HCT116 (cell line): ENCODE measurements at regions not wholly inside any gene's neighbourhood (a gene's known extent, or its start where the extent isn't known, plus 50 kb on each side); places are given as distances from the start of the nearest gene placed in this dataset.

Source experiments
- ATAC-seq: fragments of 200-7000 bp; cut with Tn5 transposase; 2 replicates; pipeline ENCODE4 v1.9.1; 2020; ENCODE audit warnings: mild to moderate bottlenecking, moderate library complexity
- BruUV-seq: library from RNA; stranded (reverse); fragments of 400-500 nt; replicated peaks from 2 replicates; lab custom pipeline; 2021; lab: Mats Ljungman, UMichigan
- CTCF ChIA-PET: fragments of 300-600 bp; sonication (Branson Sonifier 250); formaldehyde crosslinking; loops from one replicate; lab custom pipeline; 2021; ENCODE audit warnings: antibody characterized with exemption; lab: Charles Lee
- POLR2A ChIA-PET: fragments of 300-600, 350-600 bp; sonication (Branson Sonifier 250); formaldehyde crosslinking; loops from one replicate; lab custom pipeline; 2021; ENCODE audit warnings: antibody characterized with exemption; lab: Charles Lee
- RAD21 ChIA-PET, 2 experiments: fragments of 300-600 bp; sonication (Branson Sonifier 250); formaldehyde crosslinking; loops; one replicate each; lab custom pipeline; 2023; ENCODE audit warnings: low total read pairs in 2 of 2; ENCODE audit not compliant: uncharacterized antibody in 2 of 2, unreplicated experiment in 2 of 2, low non-redundant PET in 1 of 2; lab: Charles Lee
- DNase-seq: peaks from one replicate; pipeline ENCODE4 v3.0.0-alpha.2; 2010; ENCODE audit warnings: low read depth, low spot score
- H2AFZ ChIP-seq: fragments of 200-600 bp; shearing (Covaris generic), sonication (generic); 2 replicates; pipeline ENCODE4 v1.6.1; 2017; ENCODE audit warnings: low read depth, mixed run types, mixed read lengths, antibody characterized with exemption, low read length; ENCODE audit not compliant: poor library complexity, severe bottlenecking
- H3K27ac ChIP-seq: 2 replicates; pipeline ENCODE4 v1.5.1; 2012; ENCODE audit warnings: low read depth, low read length
- H3K27me3 ChIP-seq: fragments of 200-600 bp; sonication (generic); 2 replicates; pipeline ENCODE4 v1.6.1; 2016; ENCODE audit warnings: mixed run types, low read length, mixed read lengths; ENCODE audit not compliant: insufficient read depth
- H3K36me3 ChIP-seq, 2 experiments: fragments of 200-500 bp in 1 of 2; fragments of 200-600 bp in 1 of 2; sonication (Bioruptor generic) in 1 of 2; sonication (generic) in 1 of 2; 2 replicates each; pipeline versions ENCODE4 v1.5.1 to v1.6.1; 2014 to 2016; ENCODE audit warnings: low read length in 2 of 2, inconsistent platforms in 1 of 2, mixed read lengths in 1 of 2, mixed run types in 1 of 2; ENCODE audit not compliant: insufficient read depth in 2 of 2, control insufficient read depth in 1 of 2
- H3K4me1 ChIP-seq, 2 experiments: fragments of 200-600 bp in 1 of 2; sonication (generic) in 1 of 2; 2 replicates each; pipeline versions ENCODE4 v1.5.1 to v1.6.1; 2012 to 2017; ENCODE audit warnings: low read length in 2 of 2, inconsistent platforms in 1 of 2, mild to moderate bottlenecking in 1 of 2, mixed read lengths in 1 of 2, mixed run types in 1 of 2, moderate library complexity in 1 of 2; ENCODE audit not compliant: insufficient read depth in 2 of 2, control insufficient read depth in 1 of 2
- H3K4me2 ChIP-seq: fragments of 200-600 bp; sonication (generic); 2 replicates; pipeline ENCODE4 v1.6.1; 2017; ENCODE audit warnings: mixed run types, low read length, mixed read lengths
- H3K4me3 ChIP-seq, 2 experiments: fragments of 200-600 bp in 1 of 2; sonication (generic) in 1 of 2; replicated peaks in 1 of 2; 2 replicates each; pipeline ENCODE4 v1.5.1; 2011 to 2016; ENCODE audit warnings: low read length in 2 of 2, control low read depth in 1 of 2, low read depth in 1 of 2, mild to moderate bottlenecking in 1 of 2, mixed read lengths in 1 of 2, mixed run types in 1 of 2
- H3K79me2 ChIP-seq: fragments of 200-600 bp; sonication (generic); 2 replicates; pipeline ENCODE4 v1.6.1; 2017; ENCODE audit warnings: mild to moderate bottlenecking, mixed run types, low read length, moderate library complexity, mixed read lengths; ENCODE audit not compliant: insufficient read depth
- H3K9ac ChIP-seq: fragments of 200-600 bp; sonication (generic); 2 replicates; pipeline ENCODE4 v1.6.1; 2016; ENCODE audit warnings: low read length, mixed read lengths
- H3K9me2 ChIP-seq: fragments of 200-600 bp; sonication (generic), shearing (Covaris generic); 2 replicates; pipeline ENCODE4 v1.6.1; 2017; ENCODE audit warnings: mixed run types, mild to moderate bottlenecking, moderate library complexity; ENCODE audit not compliant: insufficient read depth
- H3K9me3 ChIP-seq, 2 experiments: fragments of 200-500 bp in 1 of 2; fragments of 200-600 bp in 1 of 2; sonication (Bioruptor generic) in 1 of 2; sonication (generic) in 1 of 2; 2 replicates each; pipeline ENCODE4 v1.6.1; 2014 to 2017; ENCODE audit warnings: low read length in 2 of 2, mixed read lengths in 2 of 2, inconsistent platforms in 1 of 2, low read depth in 1 of 2, mild to moderate bottlenecking in 1 of 2, mixed run types in 1 of 2, moderate library complexity in 1 of 2; ENCODE audit not compliant: control insufficient read depth in 1 of 2, insufficient read depth in 1 of 2
- H4K20me1 ChIP-seq: fragments of 200-600 bp; sonication (generic), shearing (Covaris generic); 2 replicates; pipeline ENCODE4 v1.6.1; 2017; ENCODE audit warnings: mixed run types, mild to moderate bottlenecking, moderate library complexity; ENCODE audit not compliant: insufficient read depth
- CBX3 ChIP-seq: IDR thresholded peaks from 2 replicates; pipeline ENCODE4 v1.6.1; 2012; ENCODE audit warnings: low read depth
- CEBPB ChIP-seq: IDR thresholded peaks from 2 replicates; pipeline ENCODE4 v1.6.1; 2012; ENCODE audit warnings: low read depth
- EZH2phosphoT487 ChIP-seq: fragments of 200-600 bp; IDR thresholded peaks from 2 replicates; pipeline ENCODE4 v1.6.1; 2018; ENCODE audit warnings: antibody characterized with exemption, borderline replicate concordance
- MAX ChIP-seq: IDR thresholded peaks from 2 replicates; pipeline ENCODE4 v1.6.1; 2012
- REST ChIP-seq: IDR thresholded peaks from 2 replicates; pipeline ENCODE4 v1.6.1; 2012; ENCODE audit warnings: low read depth
- SIN3A ChIP-seq: IDR thresholded peaks from 2 replicates; pipeline ENCODE4 v1.6.1; 2012; ENCODE audit warnings: low read depth
- SP1 ChIP-seq: IDR thresholded peaks from 2 replicates; pipeline ENCODE4 v1.6.1; 2012; ENCODE audit warnings: low read depth
- YY1 ChIP-seq: IDR thresholded peaks from 2 replicates; pipeline ENCODE4 v1.6.1; 2011; ENCODE audit warnings: low read length, low read depth, moderate library complexity, mild to moderate bottlenecking; ENCODE audit not compliant: insufficient replicate concordance; ENCODE audit errors: extremely low read depth
- ZNF274 ChIP-seq: fragments of 200-500 bp; sonication (Bioruptor generic); IDR thresholded peaks from 2 replicates; pipeline ENCODE4 v1.6.1; 2014; ENCODE audit warnings: mild to moderate bottlenecking, low read depth, low read length, inconsistent platforms
- intact Hi-C: fragments of 100-400 bp; cut with micrococcal nuclease; formaldehyde crosslinking; loops from 2 replicates; pipeline ENCODE4 v1.10.0; 2022

- H3K4me2 ChIP-seq, result no peak overlapping the region
- no TSS peak for BruUV-seq
- ATAC-seq, result no peak
- H3K27me3 ChIP-seq, result no peaks in the 10 kb centered on the region
- no peak for DNase-seq
- H2AFZ ChIP-seq, result no peak overlapping the region
- ChIA-PET CTCF (no interaction called here), RAD21 (no interaction called here), POLR2A (no interaction called here)
- H3K27ac ChIP-seq, result no peak overlapping the region
- H3K4me1 ChIP-seq, result no peaks in the 10 kb centered on the region
- H3K9me2 ChIP-seq, result no peaks in the 10 kb centered on the region; the same call in 1 of the 2 replicates
- H4K20me1 ChIP-seq, result no peaks in the 10 kb centered on the region
- no peak overlapping the region for H3K9ac ChIP-seq
- H3K4me3 ChIP-seq, result no peak overlapping the region
- no peaks in the 10 kb centered on the region for H3K36me3 ChIP-seq
- H3K9me3 ChIP-seq, result no peaks in the 10 kb centered on the region
- H3K79me2 ChIP-seq, result no peaks in the 10 kb centered on the region
- intact Hi-C loops, result no loop called here
- no peak for TF ChIP-seq ZNF274
- TF ChIP-seq SIN3A, result no peak
- TF ChIP-seq SP1, result no peak
- no peak for TF ChIP-seq EZH2phosphoT487
- TF ChIP-seq YY1, result no peak
- TF ChIP-seq REST, result no peak
- TF ChIP-seq CEBPB, result no peak
- TF ChIP-seq MAX, result no peak
- TF ChIP-seq CBX3, result no peak
These were observed 346.4 kb upstream of the SLC7A11 start for GRCh38 chr4:138588501-138588900.
